ENCODE measurements at regions not wholly inside any gene's neighbourhood (a gene's known extent, or its start where the extent isn't known, plus 50 kb on each side); places are given as distances from the start of the nearest gene placed in this dataset.

DNA sequence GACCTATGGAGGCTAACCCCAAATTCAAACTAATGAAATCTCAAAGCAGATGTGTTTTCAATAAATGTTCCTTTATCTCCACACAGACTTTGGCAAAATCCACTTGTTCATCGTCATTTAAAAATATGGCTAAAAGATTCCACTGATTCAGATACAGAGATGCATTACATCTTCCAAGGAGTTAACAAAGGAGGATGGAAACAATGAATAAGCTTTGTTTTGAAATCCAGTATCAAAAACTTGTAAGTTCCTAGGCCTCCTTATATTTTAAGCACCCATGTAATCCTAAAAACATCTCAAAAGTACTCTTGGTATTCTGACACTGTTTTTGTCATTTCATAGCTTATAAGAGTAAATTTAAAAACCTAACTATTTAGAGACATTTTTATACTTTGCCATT lies 345.6 kb upstream of the ACTBL2 start:
- H3K36me3 Mint-ChIP-seq (ENCODE audit: low read depth), result no peaks in the 10 kb centered on the region
- H3K4me3 Mint-ChIP-seq, result no peak overlapping the region
- H3K4me1 Mint-ChIP-seq, result no peaks in the 10 kb centered on the region
- H3K9me3 Mint-ChIP-seq, result no peaks in the 10 kb centered on the region
- no peak for DNase-seq
- no peaks in the 10 kb centered on the region for H3K27me3 Mint-ChIP-seq
- intact Hi-C loops (cut with micrococcal nuclease), result no loop called here
- no peak overlapping the region for H3K27ac Mint-ChIP-seq

DNA sequence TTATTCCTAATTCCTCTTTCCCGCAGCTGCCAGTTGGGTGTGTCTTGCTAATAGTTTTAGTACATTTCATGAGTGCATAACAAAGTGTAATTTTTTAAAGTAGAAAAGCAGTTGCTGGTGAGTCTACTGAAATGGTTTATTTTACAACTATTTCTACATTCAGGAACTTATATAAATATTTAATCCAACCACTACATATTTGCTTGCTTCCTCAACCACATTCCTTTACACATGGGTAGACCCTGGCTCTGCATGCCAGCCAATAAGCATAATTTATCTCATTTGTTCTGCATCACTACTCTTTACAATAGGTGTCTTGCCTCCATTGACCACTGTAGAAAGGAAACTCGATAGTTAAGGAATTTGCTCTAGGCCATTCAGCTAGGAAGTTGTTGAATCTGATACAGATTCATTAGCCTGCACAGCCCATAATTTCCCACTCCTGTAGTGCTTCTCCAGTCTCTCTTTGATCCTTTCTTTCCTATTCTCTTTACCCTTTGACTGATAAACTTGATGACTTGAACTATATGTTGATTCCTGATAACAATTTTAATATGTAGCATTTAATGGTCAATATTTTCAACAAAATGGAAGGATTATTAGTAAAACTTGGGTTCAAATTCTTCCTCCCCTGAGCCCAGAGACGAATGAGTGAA lies 342.5 kb upstream of the ACTBL2 start:
- H3K27me3 Mint-ChIP-seq, result no peaks in the 10 kb centered on the region
- no peak overlapping the region for H3K4me3 Mint-ChIP-seq

DNA sequence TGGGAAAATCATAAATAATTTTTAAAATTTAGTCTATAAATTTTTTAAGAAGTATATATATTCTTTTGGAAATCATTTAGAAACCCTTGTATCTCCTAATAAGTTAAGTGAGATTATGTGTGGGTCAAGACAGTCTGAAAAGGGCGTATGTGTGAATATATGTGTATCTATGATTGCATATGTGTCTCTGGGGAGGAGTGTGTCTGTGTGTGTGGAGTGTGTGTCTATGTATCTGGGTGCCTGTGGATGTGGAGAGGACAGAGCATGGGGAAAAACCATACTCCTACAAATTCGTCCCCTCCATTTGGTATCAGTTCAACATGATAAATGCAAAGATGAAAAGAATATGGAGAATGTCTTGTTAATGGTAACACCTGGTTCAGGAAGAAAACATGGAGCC lies 342.0 kb upstream of the ACTBL2 start:
- no peak overlapping the region for H3K4me3 Mint-ChIP-seq
- H3K4me1 Mint-ChIP-seq, result no peaks in the 10 kb centered on the region
- intact Hi-C loops (cut with micrococcal nuclease), result no loop called here
- DNase-seq, result no peak
- no peak overlapping the region for H3K27ac Mint-ChIP-seq
- no peaks in the 10 kb centered on the region for H3K9me3 Mint-ChIP-seq
- H3K36me3 Mint-ChIP-seq (ENCODE audit: low read depth), result no peaks in the 10 kb centered on the region
- H3K27me3 Mint-ChIP-seq, result no peaks in the 10 kb centered on the region

More for the DNA sequence above, 342.5 kb upstream of the ACTBL2 start:
- intact Hi-C loops (cut with micrococcal nuclease), result no loop called here
- H3K36me3 Mint-ChIP-seq (ENCODE audit: low read depth), result no peaks in the 10 kb centered on the region
- H3K4me1 Mint-ChIP-seq, result no peaks in the 10 kb centered on the region
- H3K9me3 Mint-ChIP-seq, result no peaks in the 10 kb centered on the region
- no peak for DNase-seq
- no peak overlapping the region for H3K27ac Mint-ChIP-seq

DNA sequence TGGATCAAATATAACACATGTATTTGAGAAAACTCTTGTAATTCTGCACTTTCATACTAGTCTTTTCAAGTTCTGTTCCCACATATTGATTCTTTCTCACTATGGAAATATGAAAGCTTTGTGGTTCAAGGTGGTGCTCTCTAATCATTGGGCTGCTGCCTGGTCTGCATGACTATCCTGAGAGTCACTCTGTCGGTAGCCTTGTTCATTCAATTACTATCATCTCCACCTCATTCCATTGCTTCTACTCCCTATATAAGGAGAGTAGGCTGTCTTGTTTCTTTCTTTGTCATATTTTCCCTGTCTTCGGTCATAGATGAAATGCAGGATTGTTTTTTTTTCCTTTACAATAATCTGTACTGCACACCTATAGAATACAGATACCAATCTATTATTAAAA lies 341.4 kb upstream of the ACTBL2 start:
- intact Hi-C loops (cut with micrococcal nuclease), result no loop called here
- Mint-ChIP-seq H3K4me3 (no peak overlapping the region), H3K36me3 (ENCODE audit: low read depth) (no peaks in the 10 kb centered on the region), H3K4me1 (no peaks in the 10 kb centered on the region), H3K27ac (no peak overlapping the region), H3K9me3 (no peaks in the 10 kb centered on the region), H3K27me3 (no peaks in the 10 kb centered on the region)
- no peak for DNase-seq

DNA sequence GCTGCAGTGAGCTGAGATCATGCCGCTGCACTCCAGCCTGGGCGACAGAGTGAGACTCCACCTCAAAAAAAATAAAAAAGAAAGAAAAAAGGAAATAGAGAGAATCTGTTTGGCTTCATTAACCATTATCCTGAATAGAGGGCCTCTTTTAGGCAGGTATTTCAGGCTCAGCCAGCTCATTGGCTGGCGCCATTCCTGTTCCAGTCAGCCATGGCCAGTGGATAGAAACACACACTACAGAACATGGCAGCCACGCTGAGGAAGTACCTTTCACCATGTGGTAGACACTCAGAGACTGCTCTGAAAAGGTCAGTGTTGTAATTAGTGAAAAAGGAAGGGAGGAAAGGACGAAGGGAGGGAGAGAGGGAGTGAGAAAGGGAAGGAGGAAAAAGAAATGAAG lies 340.0 kb upstream of the ACTBL2 start:
- intact Hi-C loops (cut with micrococcal nuclease), result no loop called here
- Mint-ChIP-seq H3K9me3 (no peaks in the 10 kb centered on the region), H3K36me3 (ENCODE audit: low read depth) (no peaks in the 10 kb centered on the region), H3K27ac (no peak overlapping the region), H3K4me3 (no peak overlapping the region), H3K27me3 (no peaks in the 10 kb centered on the region), H3K4me1 (no peaks in the 10 kb centered on the region)
- DNase-seq, result no peak

DNA sequence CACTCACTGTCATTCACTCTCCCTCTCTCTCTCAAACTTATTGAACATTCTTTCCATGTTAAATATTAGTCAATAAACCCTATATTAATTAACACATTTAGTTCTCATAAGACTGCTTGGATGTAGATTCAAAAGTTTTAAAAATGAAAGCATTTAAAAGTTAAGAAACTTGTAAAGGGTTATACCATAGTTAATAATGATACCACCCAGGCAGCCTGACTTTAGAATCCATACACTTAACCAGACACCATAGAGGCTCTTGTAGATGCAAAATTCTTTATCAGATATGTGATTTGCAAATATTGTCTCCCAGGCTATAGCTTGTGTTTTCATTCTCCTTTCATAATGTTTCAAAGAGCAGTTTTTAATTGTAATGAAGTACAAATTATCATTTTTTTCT lies 335.8 kb upstream of the ACTBL2 start:
- Mint-ChIP-seq H3K27me3 (no peaks in the 10 kb centered on the region), H3K27ac (no peak overlapping the region), H3K4me1 (no peaks in the 10 kb centered on the region), H3K36me3 (ENCODE audit: low read depth) (no peaks in the 10 kb centered on the region), H3K9me3 (no peaks in the 10 kb centered on the region), H3K4me3 (no peak overlapping the region)
- intact Hi-C loops (cut with micrococcal nuclease), result no loop called here
- DNase-seq, result no peak

DNA sequence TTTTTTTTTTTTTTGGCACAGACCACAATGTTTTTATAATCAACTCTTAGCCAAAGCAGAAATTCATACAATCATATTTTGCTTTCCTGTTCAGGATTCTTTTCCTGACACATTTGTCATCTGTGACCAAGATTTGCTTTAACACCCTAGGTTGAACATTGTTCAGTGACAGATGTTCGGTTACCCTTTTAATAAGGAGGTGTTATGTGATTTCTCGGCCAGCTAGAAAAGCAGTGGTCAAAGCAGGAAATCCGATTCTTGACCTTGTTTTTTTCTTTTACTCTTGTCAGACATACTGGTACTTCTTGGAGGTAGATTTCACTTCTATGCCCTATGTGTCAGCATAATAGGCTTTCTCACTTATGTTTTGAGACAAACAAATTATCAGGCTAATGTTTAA lies 335.3 kb upstream of the ACTBL2 start:
- no peak overlapping the region for H3K4me3 Mint-ChIP-seq

DNA sequence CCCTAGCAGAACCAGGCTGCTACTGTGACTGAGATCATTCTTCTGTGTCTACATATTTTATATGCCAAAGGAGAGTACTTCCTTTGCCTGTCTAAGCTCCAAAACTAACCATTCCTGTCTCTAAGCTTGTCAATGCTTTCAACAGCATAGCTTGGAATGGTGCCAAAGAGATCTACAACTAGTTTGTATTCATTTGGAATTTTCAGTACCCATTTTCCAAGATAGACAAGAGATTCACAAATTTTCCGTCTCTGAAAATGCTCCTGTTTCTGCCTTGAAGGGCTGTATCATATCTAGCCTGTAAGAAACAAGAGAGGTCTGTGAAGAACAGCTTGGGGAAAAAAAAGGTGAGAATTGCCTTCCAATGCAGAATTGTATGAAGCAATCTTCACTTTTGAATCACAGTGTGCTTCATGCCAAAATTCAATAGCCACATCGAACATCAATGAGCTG lies 334.4 kb upstream of the ACTBL2 start:
- H3K9me3 Mint-ChIP-seq, result no peaks in the 10 kb centered on the region
- no peaks in the 10 kb centered on the region for H3K36me3 Mint-ChIP-seq (ENCODE audit: low read depth)
- no peak overlapping the region for H3K27ac Mint-ChIP-seq
- intact Hi-C loops (cut with micrococcal nuclease), result no loop called here
- no peak for DNase-seq
- no peaks in the 10 kb centered on the region for H3K4me1 Mint-ChIP-seq
- no peaks in the 10 kb centered on the region for H3K27me3 Mint-ChIP-seq
- H3K4me3 Mint-ChIP-seq, result no peak overlapping the region

More for the DNA sequence above, 335.3 kb upstream of the ACTBL2 start:
- no peaks in the 10 kb centered on the region for H3K9me3 Mint-ChIP-seq
- H3K36me3 Mint-ChIP-seq (ENCODE audit: low read depth), result no peaks in the 10 kb centered on the region
- no peaks in the 10 kb centered on the region for H3K27me3 Mint-ChIP-seq
- no peak for DNase-seq
- intact Hi-C loops (cut with micrococcal nuclease), result no loop called here
- no peaks in the 10 kb centered on the region for H3K4me1 Mint-ChIP-seq
- H3K27ac Mint-ChIP-seq, result no peak overlapping the region

DNA sequence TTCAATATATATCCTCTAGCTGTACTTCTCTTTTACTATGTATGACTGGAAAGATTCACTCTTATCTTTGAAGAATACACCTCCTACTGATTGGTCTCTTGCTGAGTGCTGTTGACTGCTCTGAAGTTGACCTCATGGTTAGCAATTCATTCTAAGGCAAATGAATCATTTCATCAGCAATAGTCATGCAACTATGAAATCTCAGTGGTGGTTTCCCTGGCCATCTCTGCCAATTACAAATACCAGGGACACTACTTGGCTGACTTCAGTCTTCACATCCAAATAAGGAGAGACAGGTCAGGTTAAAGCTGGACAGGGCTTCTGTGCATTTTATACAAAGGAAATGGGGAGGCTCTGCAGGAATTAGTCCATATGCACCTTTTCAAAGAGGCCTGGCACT lies 333.5 kb upstream of the ACTBL2 start:
- Mint-ChIP-seq H3K27me3 (no peaks in the 10 kb centered on the region), H3K4me1 (no peaks in the 10 kb centered on the region), H3K27ac (no peak overlapping the region), H3K36me3 (ENCODE audit: low read depth) (no peaks in the 10 kb centered on the region), H3K9me3 (no peaks in the 10 kb centered on the region), H3K4me3 (no peak overlapping the region)
- intact Hi-C loops (cut with micrococcal nuclease), result no loop called here
- DNase-seq, result no peak

DNA sequence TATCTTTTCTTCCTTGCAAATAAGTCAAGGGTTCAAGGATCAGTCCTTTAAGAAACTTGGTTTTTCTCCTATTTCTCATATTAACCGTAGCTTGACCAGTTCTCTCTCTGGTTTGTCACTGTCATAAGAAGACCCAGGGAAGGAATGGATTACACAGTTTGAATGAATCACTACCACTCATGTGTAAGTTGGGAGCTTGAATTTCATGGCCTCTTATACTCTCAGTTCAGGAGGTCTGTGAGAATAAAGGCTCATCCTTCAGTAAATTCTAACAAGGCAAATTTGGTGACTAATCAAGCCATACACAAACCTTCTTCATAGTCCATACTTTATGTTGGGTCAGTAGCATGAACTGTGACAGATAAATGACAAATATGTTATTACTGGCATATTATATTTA lies 323.1 kb upstream of the ACTBL2 start:
- peaks cover 1% of the 10 kb centered on the region for H3K27me3 Mint-ChIP-seq
- H3K36me3 Mint-ChIP-seq (ENCODE audit: low read depth), result no peaks in the 10 kb centered on the region
- intact Hi-C loops (cut with micrococcal nuclease), result no loop called here
- no peaks in the 10 kb centered on the region for H3K4me1 Mint-ChIP-seq
- no peak overlapping the region for H3K27ac Mint-ChIP-seq
- H3K4me3 Mint-ChIP-seq, result no peak overlapping the region
- no peaks in the 10 kb centered on the region for H3K9me3 Mint-ChIP-seq
- DNase-seq, result no peak

DNA sequence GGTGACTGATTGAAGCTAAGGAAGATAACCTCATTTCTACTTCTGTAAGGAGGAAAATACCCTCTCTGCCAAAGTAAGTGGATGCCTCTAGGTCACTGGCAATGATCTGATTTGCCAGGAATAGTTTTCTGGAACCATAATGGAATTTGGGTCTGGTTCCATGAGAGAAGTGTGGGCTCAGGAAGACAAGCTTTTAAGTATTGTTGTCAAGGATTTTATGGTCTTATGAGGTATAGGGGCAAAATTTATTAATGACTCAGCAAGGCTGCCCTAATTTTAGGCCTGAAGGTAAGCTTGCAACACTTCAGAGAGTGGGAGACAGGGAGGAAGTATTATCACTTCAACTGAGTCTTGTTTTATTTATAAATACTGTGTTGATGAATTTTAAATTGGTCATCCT lies 322.6 kb upstream of the ACTBL2 start:
- Mint-ChIP-seq H3K4me3 (no peak overlapping the region), H3K4me1 (no peaks in the 10 kb centered on the region), H3K27ac (no peak overlapping the region), H3K27me3 (peaks cover 1% of the 10 kb centered on the region), H3K36me3 (ENCODE audit: low read depth) (no peaks in the 10 kb centered on the region), H3K9me3 (no peaks in the 10 kb centered on the region)
- DNase-seq, result no peak
- intact Hi-C loops (cut with micrococcal nuclease), result no loop called here

DNA sequence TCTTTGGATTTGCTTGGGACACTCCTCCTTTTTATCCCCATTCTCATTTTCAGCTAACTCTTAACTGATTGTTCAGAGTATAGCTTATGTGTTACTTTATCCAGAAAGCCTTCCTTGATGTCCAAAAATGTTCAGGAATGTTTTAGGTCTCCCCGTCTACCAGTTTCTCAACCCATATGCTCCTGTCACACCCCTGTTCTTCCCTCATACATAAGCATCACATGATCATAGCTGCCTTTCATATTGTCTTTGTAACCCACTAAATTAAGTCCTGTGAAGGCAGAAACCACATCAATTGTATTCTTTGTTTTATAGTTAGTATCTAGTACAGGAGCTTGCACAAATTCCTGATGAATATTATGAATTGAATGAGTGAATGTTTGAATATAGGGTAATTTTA lies 321.9 kb upstream of the ACTBL2 start:
- Mint-ChIP-seq H3K27ac (no peak overlapping the region), H3K27me3 (peaks cover 1% of the 10 kb centered on the region), H3K9me3 (no peaks in the 10 kb centered on the region), H3K36me3 (ENCODE audit: low read depth) (no peaks in the 10 kb centered on the region), H3K4me1 (no peaks in the 10 kb centered on the region), H3K4me3 (no peak overlapping the region)
- DNase-seq, result no peak
- intact Hi-C loops (cut with micrococcal nuclease), result no loop called here

DNA sequence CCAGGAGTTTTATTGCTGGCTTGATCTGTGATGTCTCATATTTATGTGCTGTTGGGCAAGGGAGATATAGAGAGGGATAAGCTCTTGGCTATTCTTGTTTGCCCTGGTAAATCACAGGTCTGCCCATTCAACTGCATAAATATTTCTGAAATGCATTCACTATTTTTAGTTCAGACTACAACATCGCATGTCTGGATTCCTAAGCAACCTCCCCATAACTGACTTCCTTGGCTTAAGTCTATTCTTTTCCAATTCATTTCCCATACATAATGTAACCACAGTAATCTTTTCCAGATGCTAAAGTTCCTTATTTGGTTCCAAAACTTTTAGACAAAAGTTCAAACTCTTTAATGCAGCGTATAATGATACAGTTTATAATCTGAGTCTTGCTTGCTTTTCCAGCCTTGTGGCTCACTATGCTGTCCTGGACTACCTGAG lies 321.4 kb upstream of the ACTBL2 start:
- no peaks in the 10 kb centered on the region for H3K4me1 Mint-ChIP-seq
- no peaks in the 10 kb centered on the region for H3K9me3 Mint-ChIP-seq
- H3K27me3 Mint-ChIP-seq, result peaks cover 1% of the 10 kb centered on the region
- intact Hi-C loops (cut with micrococcal nuclease), result no loop called here
- no peak overlapping the region for H3K27ac Mint-ChIP-seq
- H3K36me3 Mint-ChIP-seq (ENCODE audit: low read depth), result no peaks in the 10 kb centered on the region
- DNase-seq, result no peak
- H3K4me3 Mint-ChIP-seq, result no peak overlapping the region

DNA sequence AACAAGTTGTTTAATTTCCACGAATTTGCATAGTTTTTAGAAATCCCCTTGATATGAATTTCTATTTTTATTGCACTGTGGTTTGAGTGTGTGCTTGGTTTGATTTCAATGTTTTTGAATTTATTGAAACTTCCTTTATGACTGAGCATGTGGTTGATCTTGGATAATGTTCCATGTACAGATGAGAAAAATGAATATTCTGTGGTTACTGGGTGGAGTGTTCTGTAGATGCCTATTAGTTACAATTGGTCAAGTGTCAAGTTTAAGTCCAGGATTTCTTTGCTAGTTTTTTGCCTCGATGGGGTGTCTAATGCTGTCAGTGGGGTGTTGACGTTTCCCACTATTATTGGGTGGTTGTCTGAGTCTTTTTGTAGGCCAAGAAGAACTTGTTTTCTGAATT lies 319.5 kb upstream of the ACTBL2 start:
- Mint-ChIP-seq H3K9me3 (no peaks in the 10 kb centered on the region), H3K4me1 (no peaks in the 10 kb centered on the region), H3K27ac (no peak overlapping the region), H3K36me3 (ENCODE audit: low read depth) (no peaks in the 10 kb centered on the region), H3K27me3 (no peaks in the 10 kb centered on the region), H3K4me3 (no peak overlapping the region)
- intact Hi-C loops (cut with micrococcal nuclease), result no loop called here
- DNase-seq, result no peak

DNA sequence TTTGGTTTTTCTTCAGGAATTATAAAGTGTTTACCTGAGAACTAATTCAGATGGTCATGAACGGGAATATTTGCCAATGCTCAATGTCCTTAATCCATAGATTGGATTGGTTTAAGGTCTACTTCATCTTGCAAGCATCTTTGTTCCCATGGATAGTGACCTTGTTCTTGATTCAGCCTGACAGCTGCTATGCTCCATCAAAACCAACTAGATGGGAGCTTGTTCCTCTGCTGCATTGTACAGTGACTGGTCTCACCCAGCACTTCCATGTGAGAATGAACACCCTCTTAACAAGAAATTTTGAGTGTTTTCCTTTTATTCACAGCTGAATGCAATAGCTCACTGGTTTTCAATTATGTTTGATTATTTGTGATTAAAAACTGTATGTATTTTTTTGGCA lies 312.6 kb upstream of the ACTBL2 start:
- Mint-ChIP-seq H3K4me1 (no peaks in the 10 kb centered on the region), H3K27me3 (peaks cover 3% of the 10 kb centered on the region), H3K27ac (no peak overlapping the region), H3K36me3 (ENCODE audit: low read depth) (no peaks in the 10 kb centered on the region), H3K4me3 (no peak overlapping the region), H3K9me3 (no peaks in the 10 kb centered on the region)
- intact Hi-C loops (cut with micrococcal nuclease), result no loop called here
- no peak for DNase-seq

Data from activated CD4-positive, alpha-beta T cell treated with anti-CD3 and anti-CD28 coated beads, Interleukin-2, amount 10 ng/mL, durations not matched to agents 24 days and 14 days (primary cell).